NOMO-1 treated with DMSO at 0.1 percent for 48 hours (cell line): ENCODE measurements at regions not wholly inside any gene's neighbourhood (a gene's known extent, or its start where the extent isn't known, plus 50 kb on each side); places are given as distances from the start of the nearest gene placed in this dataset.
"Not testable (repeated sequence)": the region's sequence is repeated elsewhere in the genome, so short reads cannot be mapped to it uniquely, and the experiment has no call there.

ENCODE experiments used
- DNase-seq: peaks from one replicate; lab custom pipeline; 2025; ENCODE audit not compliant: unreplicated experiment; lab: John Stamatoyannopoulos, UW

DNA sequence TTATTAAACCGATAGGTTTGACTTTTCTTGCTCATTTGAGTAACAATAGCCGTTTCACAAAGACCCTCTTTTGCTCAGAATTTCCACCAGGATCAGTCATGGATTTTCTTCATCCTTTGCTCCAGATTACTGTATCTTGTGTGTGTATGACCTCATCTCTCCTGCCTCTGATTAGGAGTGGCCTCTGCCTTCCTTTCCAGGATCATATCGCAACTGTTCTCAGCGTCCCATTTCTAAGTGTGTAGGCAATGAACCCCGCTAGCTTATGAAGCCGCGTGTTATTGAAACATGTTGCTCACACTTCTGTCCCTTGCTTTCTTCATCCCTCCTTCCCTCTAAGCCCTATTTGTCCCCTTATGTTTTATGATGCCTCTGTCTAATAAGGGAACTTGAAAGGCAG lies 169.8 kb upstream of the RPS23 start:
- no peak for DNase-seq

DNA sequence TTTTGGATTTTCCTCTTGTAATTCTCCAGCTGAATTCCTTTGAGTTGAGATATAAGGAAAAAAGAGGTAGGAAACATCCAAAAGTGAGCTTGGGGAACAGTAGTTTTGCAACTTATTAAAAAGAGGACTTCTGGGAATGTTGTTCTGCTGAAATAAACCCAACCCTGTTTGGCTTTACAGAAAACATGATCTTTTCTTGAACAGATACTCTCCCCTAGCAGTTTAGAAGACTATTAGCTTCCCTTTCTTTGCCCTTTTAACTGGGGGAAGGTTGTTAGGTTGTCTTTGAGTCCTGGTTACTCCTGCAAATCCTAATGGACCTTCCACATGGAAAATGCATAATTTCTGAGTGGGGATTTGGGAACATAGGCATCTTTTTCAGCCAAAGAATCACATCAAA lies 168.7 kb upstream of the RPS23 start:
- no peak for DNase-seq

DNA sequence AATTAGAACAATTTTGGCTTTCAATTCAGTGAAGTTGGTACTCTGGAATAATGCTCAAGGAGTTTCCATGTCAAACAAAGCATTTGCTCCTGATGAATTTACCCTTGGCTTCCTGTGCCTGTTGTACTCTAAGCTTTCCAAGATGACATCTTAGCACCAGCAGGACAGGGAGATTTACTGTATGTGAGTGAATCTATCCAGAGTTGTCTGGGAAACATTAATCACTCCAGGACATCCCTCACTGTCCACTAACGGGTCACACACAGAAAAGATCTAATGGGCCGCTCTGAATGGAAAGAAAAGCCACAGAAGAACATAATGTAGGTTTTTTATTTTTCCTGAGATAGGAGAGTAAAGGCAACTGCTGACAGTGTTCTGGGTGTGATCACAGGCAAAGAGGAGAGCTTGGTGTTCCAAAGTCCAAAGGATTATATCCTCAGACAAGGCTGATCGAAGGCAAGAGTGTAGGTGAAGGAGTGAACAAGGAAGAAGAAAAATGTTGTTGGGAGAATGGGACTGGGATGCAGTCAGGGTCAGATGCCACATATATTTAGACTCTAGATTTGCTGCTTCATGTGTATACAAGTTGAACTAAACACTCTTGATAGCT lies 167.7 kb upstream of the RPS23 start:
- DNase-seq = no peak

DNA sequence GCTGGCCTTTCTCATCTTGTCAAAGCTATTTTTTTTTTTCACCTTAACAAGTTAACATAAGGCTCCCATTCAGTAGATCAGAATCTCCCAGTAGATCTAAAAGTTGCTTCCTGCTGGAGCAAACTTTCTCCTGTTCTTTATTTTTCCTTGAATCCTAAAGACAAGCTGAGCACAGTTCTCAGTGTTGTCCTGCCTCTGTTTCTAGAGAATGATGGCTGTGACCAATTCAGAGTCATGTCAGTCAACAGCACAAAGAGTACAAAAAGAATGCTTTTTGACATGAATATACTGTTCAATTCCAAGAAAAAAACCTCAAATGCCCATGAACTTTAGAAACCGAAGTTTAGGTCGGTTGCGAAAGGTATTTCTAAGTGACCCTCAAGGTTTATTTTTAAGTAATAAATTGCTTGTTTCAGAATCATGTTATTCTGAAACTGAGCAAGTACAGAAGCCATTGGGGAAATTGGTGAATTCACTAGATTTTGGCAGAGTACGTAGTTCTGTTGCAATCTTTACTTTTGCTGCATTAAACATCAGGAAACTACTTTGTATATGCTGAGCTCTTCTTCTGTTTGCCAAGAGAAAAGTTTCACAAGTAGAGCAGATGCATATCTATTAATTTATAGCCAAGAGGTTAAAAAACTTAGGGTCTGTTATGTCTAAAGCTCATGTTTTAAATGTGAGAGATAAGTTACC lies 161.7 kb upstream of the RPS23 start:
- DNase-seq = peak; percentile 39

DNA sequence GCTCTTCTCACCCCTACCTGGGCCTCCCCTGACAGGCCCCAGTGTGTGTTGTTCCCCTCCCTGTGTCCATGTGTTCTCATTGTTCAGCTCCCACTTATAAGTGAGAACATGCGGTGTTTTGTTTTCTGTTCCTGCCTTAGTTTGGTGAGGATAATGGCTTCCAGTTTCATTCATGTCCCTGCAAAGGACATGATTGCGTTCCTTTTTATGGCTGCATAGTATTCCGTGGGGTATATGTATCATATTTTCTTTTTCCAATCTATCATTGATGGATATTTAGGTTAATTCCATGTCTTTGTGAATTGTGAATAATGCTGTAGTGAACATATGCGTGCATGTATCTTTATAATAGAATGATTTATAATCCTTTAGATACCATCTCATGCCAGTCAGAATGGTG lies 159.4 kb upstream of the RPS23 start:
- not testable (repeated sequence) for DNase-seq

DNA sequence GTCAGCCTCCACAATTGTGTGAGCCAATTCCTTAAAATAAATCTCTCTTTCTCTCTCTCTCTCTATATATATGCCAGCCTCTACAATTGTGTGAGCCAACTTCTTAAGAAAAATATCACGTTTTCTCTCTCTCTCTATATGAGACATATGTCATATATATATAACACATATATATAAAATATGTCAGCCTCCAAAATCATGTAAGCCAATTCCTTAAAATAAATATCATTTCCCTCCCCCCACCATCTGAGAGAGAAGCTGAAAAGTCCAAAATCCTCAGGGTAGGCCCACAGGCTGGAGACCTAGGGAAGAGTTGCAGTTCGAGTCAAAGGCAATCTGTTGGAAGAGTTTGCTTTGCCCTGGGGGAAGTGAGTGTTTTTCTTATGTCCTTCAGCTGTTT lies 158.1 kb upstream of the RPS23 start:
- no peak for DNase-seq

- not testable (repeated sequence) for DNase-seq
Observed at GRCh38 chr5:82434696-82435660, 156.8 kb upstream of the RPS23 start.

DNA sequence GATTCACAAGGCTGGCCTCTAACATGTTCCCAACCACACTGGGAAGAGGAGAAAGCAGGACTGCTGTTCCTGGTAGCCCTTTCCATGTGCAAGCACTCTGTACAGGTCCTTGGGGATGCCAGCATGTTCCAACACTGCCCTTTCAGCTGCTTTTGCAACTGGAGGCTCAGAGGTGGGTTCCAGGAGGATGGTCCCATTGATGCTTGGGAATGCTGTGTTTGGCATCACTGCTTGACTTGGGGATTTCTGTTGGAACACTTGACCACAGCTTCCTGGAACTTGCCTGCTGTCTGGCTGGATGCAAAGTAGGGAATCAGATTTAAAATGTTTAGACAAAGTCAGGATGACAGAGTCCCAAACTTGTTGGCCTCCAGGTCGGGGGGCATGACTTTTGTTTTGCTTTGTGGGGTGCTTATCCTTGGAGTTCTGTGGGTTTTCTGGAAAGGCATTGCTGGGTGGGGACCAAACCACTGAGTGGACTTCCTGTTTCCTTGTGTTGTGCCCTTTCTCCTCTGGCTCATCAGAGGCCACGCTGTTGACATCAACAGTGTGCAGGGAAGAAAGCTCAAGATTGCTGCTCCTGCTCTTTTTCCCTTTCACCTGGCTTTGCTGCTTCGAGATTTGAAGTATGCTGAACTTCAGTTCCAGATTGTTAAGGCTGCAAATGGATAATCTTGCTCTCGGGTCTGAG lies 148.5 kb upstream of the RPS23 start:
- no peak for DNase-seq

- DNase-seq = no peak
Observed at GRCh38 chr5:82425591-82425990, 147.4 kb upstream of the RPS23 start.

DNA sequence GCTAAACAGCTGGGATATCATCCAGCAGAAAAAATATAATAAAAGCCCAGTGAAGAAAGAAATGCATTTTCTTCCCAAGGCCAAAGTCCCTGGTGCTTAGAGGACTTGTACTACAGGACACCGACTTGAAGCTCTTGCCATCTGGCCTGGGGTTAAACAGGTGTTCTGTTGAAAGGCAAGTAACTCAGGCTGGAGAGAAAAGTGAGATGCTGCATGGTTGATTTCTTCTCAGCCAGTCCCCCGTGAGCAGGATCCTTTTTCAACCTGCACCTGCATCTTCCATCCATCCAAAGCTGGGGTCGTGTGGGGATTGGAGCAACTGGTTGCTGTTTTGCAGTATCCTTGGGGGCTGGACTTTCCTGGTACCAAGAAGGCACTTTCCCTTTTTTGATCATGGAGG lies 146.1 kb upstream of the RPS23 start:
- no peak for DNase-seq

DNA sequence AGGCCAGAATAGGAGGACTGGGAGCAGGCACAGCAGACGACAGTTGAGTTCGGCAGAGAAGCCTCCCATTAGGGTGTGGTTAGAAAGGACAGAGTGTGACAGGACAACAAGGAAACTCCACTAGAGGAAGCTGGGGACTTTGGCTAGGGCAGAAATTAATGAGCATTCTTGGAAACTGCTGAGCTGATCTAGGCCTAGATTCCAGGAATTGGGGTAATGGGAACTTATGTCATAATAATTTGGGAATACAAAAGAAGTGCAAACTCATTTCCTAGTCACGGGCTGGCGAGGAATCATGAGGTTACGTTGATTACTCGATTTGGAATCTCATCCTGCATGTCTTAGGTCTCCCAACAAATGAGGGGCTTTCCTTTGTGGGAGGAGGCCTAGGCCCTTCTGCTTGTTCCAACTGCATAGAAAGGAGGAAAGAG lies 144.6 kb upstream of the RPS23 start:
- DNase-seq = peak; percentile 48

- no peak for DNase-seq
Observed at GRCh38 chr5:82422001-82422740, 144.0 kb upstream of the RPS23 start.

DNA sequence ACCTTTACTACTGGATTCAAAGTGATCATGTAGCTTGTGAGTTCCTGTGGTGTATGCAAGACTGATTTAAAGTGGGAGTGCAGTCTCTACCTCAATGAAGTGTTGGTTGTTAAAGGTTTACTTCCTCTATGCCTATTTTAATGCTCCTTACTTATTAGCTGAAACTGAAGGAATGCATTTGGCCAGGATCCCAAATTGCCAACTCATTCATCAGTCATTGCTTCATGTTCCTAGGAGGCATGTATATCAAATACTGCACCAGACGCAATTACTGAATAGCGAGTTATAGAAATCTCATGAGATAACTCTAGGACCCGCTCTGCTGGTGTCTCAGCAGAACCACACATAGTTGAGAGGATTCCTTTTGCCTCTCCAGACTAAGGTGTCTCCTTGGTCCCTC lies 143.0 kb upstream of the RPS23 start:
- DNase-seq = no peak

DNA sequence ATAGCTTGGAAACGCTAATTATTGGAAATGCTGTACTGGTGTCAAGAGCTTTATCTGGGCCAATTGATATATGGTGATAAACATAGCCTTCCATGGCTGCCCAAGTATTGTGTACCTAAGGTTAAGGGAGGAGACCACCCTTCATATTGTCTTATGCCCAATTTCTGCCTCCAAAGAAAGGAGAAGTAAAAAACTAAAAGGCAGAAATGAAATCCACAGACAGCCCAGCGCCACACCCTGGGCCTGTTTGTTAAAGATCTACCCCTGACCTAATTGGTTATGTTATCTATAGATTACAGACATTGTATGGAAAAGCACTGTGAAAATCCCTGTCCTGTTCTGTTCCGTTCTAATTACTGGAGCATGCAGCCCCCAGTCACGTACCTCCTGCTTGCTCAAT lies 142.4 kb upstream of the RPS23 start:
- DNase-seq = peak; percentile 12

GRCh38 chr5:82419559-82420332 lies 141.6 kb upstream of the RPS23 start:
- no peak for DNase-seq

- DNase-seq = no peak
Observed at GRCh38 chr5:82418608-82418950, 140.4 kb upstream of the RPS23 start.

GRCh38 chr5:82417776-82418607 lies 139.8 kb upstream of the RPS23 start:
- DNase-seq = peak; percentile 74

- no peak for DNase-seq
Observed at GRCh38 chr5:82416512-82416911, 138.4 kb upstream of the RPS23 start.

DNA sequence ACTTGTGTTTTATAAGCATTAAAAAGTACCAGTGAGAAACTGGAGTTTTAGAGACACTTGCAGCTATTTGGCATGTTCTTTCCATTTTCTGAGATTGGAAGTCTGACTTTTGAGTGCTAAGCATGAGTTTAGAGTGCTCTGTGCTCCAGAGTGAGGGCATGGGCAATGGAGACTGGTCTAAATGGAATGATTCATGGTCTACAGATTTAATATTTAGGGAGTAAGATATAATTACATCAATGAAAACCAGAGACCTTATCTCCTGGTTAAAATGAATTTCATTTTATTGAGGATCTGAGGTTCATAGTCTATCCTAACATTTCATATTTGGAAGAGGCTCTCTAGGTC lies 135.9 kb upstream of the RPS23 start:
- DNase-seq = no peak
